Upper lobe of right lung (tissue), 1 donor: ENCODE measurements at regions not wholly inside any gene's neighbourhood (a gene's known extent, or its start where the extent isn't known, plus 50 kb on each side); places are given as distances from the start of the nearest gene placed in this dataset.
"Not testable (repeated sequence)": the region's sequence is repeated elsewhere in the genome, so short reads cannot be mapped to it uniquely, and the experiment has no call there.

Source experiments
- ATAC-seq: fragments of 200-7000 bp; cut with Tn5 transposase; one replicate; pipeline ENCODE4 v1.9.1; 2020; ENCODE audit warnings: mild to moderate bottlenecking, moderate library complexity
- DNase-seq: peaks from one replicate; pipeline ENCODE4 v3.0.0-alpha.2; 2020
- H3K27ac ChIP-seq: fragments of 200-600 bp; one replicate; pipeline ENCODE4 v1.8.0; 2022
- H3K27me3 ChIP-seq: fragments of 200-600 bp; one replicate; pipeline ENCODE4 v1.8.0; 2022; ENCODE audit warnings: mild to moderate bottlenecking
- H3K36me3 ChIP-seq: fragments of 200-600 bp; one replicate; pipeline ENCODE4 v1.8.0; 2022
- H3K4me1 ChIP-seq: fragments of 200-600 bp; one replicate; pipeline ENCODE4 v1.8.0; 2022
- H3K4me3 ChIP-seq: fragments of 200-600 bp; one replicate; pipeline ENCODE4 v1.8.0; 2022; ENCODE audit warnings: mild to moderate bottlenecking
- H3K9me3 ChIP-seq: fragments of 200-600 bp; one replicate; pipeline ENCODE4 v1.8.0; 2022
- intact Hi-C: fragments of 100-400 bp; cut with DNase I; formaldehyde crosslinking; loops from one replicate; pipeline ENCODE4 v1.11.0; 2022
- TF ChIP-seq, protein P1 (sequence below): fragments of 200-600 bp; IDR thresholded peaks from one replicate; pipeline ENCODE4 v1.8.0; 2022; ENCODE audit warnings: antibody characterized with exemption
- donor health status: DM: no; HTN: yes; CAD: no; lungs with severe emphysema.

DNA sequence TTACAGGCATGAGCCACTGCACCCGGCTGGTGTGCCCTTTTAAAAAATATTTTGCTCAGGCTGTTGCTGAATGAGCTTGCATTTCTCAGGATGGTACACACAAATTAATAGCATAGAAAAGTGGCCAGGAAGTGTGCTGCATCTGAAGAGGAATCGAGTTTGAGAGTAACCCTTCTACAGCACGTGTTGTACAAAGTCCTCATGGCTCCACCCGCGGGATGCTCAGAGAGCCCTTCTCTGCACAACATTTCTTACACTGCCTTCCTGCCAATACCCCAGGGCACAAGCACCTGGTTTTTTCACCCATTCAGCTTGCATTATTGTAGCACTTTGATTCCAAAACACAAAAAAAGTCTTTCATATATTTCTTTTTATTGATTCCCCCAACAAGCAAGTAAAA is 90.1 kb upstream of the NEDD4L start:
- TF ChIP-seq, protein P1, sequence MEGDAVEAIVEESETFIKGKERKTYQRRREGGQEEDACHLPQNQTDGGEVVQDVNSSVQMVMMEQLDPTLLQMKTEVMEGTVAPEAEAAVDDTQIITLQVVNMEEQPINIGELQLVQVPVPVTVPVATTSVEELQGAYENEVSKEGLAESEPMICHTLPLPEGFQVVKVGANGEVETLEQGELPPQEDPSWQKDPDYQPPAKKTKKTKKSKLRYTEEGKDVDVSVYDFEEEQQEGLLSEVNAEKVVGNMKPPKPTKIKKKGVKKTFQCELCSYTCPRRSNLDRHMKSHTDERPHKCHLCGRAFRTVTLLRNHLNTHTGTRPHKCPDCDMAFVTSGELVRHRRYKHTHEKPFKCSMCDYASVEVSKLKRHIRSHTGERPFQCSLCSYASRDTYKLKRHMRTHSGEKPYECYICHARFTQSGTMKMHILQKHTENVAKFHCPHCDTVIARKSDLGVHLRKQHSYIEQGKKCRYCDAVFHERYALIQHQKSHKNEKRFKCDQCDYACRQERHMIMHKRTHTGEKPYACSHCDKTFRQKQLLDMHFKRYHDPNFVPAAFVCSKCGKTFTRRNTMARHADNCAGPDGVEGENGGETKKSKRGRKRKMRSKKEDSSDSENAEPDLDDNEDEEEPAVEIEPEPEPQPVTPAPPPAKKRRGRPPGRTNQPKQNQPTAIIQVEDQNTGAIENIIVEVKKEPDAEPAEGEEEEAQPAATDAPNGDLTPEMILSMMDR: no peak
- H3K9me3 ChIP-seq: no peaks in the 10 kb centered on the region
- no peaks in the 10 kb centered on the region for H3K36me3 ChIP-seq
- no peaks in the 10 kb centered on the region for H3K4me1 ChIP-seq
- no peak overlapping the region for H3K4me3 ChIP-seq
- no peaks in the 10 kb centered on the region for H3K27me3 ChIP-seq
- H3K27ac ChIP-seq: no peak overlapping the region
- ATAC-seq (peak; percentile 49), DNase-seq (no peak)
- intact Hi-C loops: no loop called here

DNA sequence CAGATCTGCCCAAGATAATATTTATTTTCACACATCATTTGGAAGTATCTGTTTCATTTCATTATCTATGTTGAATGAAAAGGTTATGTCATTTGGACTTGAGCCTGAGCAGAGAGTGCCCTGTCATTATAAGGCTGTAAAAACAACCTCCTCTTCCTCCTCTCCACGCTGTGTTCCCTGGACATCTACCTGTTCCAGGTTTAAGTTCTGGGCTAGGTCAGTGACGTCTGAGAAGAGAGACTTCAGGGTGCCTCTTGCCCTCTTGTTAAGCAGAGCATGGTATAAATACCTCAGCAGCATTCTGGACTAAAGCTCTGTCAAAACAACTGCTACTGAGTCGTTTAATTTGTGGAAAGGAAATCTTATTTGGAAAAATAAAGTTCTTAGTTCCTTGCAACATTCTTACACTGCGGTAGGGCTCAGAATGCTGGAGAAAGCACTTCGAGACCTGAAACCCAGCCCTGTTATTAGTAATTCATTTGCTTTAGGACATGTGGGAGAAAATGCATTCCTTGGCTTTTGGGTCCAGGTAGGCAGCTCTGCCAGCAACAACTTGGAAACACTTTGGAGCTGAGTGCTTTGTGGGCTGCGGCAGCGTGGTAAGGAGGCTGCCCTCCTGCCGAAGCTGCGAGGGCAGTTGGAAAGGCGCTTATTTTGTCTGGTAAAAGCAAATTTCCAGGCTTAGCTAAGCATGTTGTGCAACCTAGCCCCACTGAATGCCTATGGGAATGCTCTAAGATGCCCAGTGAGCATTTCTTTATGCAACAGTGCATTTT is 91.8 kb upstream of the NEDD4L start:
- H3K9me3 ChIP-seq: no peaks in the 10 kb centered on the region
- TF ChIP-seq, protein P1: no peak
- ATAC-seq: peak; percentile 82
- no peak overlapping the region for H3K4me3 ChIP-seq
- peak; percentile 68 for DNase-seq
- H3K4me1 ChIP-seq: no peaks in the 10 kb centered on the region
- peak overlapping the region; percentile 28 for H3K27ac ChIP-seq
- no peaks in the 10 kb centered on the region for H3K27me3 ChIP-seq
- intact Hi-C loops: no loop called here
- H3K36me3 ChIP-seq: no peaks in the 10 kb centered on the region

DNA sequence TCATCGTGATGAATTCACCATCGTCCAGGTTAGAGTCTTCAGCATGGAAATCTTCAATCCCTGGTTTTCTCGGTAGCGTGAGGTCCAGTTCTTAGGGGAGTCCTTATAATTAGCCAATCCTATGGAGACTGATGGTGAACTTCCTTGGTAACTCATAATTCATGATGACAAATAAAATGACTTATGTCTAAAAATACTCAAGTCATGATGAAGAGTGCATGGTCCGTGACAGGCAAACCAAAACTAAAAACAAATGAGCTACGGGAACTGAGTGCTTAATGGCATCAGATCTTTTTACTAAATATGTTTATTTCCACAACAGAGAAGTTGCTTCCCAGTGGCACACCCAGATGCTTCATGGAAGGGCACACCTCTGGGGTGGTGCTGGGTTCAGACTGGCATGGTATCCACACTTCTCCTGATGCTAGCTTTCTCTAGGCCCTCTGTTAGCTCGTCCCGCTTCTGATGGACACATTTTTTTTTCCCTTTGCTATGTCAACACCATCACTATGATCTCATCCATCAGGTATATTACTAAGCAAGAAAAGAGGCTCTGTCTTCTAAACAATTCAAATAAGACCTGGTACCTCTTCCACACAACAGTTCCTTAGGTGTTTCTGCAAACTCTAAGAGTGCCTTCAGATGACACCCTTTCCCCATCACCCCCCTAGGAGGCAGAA is 92.8 kb upstream of the NEDD4L start:
- Histone ChIP-seq H3K4me3 (no peak overlapping the region), H3K27ac (no peak overlapping the region), H3K9me3 (no peaks in the 10 kb centered on the region), H3K4me1 (no peaks in the 10 kb centered on the region), H3K27me3 (no peaks in the 10 kb centered on the region), H3K36me3 (no peaks in the 10 kb centered on the region)
- ATAC-seq: no peak
- no peak for DNase-seq
- intact Hi-C loops: no loop called here
- TF ChIP-seq, protein P1: no peak

DNA sequence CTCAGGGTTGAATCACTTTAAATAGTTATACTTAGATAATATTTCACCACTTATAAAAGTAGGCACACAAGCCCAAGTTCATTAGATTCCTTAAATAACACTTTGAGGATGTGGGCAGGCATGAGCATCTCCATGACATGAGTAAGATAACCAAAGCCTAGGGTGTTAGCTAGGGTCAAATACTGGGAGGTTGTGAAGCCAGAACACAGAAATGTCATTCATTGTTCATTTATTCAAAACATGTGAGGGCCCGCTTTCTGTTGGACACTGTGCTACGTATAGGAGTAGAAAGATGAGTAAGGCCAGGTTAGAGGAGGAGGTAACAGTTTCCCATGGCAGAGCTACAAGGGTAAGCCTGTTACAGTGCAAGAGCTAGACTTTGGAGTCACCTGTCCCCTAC is 93.5 kb upstream of the NEDD4L start:
- H3K9me3 ChIP-seq: no peaks in the 10 kb centered on the region
- no peak for DNase-seq
- intact Hi-C loops: no loop called here
- no peaks in the 10 kb centered on the region for H3K27me3 ChIP-seq
- H3K36me3 ChIP-seq: no peaks in the 10 kb centered on the region
- H3K27ac ChIP-seq: no peak overlapping the region
- H3K4me3 ChIP-seq: no peak overlapping the region
- no peaks in the 10 kb centered on the region for H3K4me1 ChIP-seq
- TF ChIP-seq, protein P1: no peak
- no peak for ATAC-seq

DNA sequence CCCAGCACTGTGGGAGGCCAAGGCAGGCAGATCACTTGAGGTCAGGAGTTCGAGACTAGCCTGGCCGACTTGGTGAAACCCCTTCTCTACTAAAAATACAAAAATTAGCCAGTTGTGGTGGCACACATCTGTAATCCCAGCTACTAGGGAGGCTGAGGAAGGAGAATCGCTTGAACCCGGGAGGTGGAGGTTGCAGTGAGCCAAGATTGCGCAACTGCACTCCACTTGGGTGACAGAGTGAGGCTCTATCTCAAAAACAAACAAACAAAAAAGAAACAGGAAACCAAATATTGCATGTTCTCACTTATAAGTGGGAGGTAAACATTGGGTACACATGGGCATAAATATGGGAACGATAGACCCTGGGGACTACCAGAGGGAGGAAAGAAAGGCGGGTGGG is 94.7 kb upstream of the NEDD4L start:
- intact Hi-C loops, H3K4me3 ChIP-seq, H3K4me1 ChIP-seq, H3K9me3 ChIP-seq, H3K36me3 ChIP-seq, DNase-seq, H3K27me3 ChIP-seq, ATAC-seq, H3K27ac ChIP-seq: not testable (repeated sequence)

DNA sequence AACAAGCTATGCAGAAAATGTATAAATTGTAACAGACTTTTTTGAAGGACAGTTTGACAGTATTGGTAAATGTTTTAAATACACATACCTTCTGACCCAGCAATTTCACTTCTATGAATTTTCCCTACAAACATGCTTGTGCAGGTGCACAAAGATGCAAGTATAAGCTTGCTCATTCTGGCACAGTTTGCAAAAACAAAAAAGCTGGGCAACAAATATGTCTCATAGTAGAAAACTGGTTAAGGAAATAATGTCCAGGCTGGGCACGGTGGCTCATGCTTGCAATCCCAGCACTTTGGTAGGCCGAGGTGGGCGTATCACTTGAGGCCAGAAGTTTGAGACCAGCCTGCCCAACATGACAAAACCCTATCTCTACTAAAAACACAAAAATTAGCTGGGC is 96.9 kb upstream of the NEDD4L start:
- TF ChIP-seq, protein P1: no peak
- intact Hi-C loops: no loop called here
- no peaks in the 10 kb centered on the region for H3K9me3 ChIP-seq
- H3K27ac ChIP-seq: no peak overlapping the region
- DNase-seq (no peak), ATAC-seq (no peak)
- H3K4me3 ChIP-seq: no peak overlapping the region
- H3K27me3 ChIP-seq: no peaks in the 10 kb centered on the region
- no peaks in the 10 kb centered on the region for H3K36me3 ChIP-seq
- H3K4me1 ChIP-seq: no peaks in the 10 kb centered on the region
